ENCODE measurements at regions not wholly inside any gene's neighbourhood (a gene's known extent, or its start where the extent isn't known, plus 50 kb on each side); places are given as distances from the start of the nearest gene placed in this dataset.

- Histone ChIP-seq H3K36me3 (ENCODE audit: control insufficient read depth, insufficient read depth, low read length) (no peaks in the 10 kb centered on the region), H3K4me3 (ENCODE audit: low read depth, low read length) (no peak overlapping the region), H3K9ac (ENCODE audit: low read depth, low read length) (no peak overlapping the region), H3K9me3 (ENCODE audit: control insufficient read depth, insufficient read depth, low read length) (no peaks in the 10 kb centered on the region), H3K27me3 (ENCODE audit: control insufficient read depth, insufficient read depth, low read length) (no peaks in the 10 kb centered on the region), H3K4me1 (ENCODE audit: control insufficient read depth, insufficient read depth, low read length) (no peaks in the 10 kb centered on the region)
These were observed 598.6 kb downstream of the SLC4A3 start for GRCh38 chr2:220226076-220226475.

- Histone ChIP-seq H3K4me1 (ENCODE audit: control insufficient read depth, insufficient read depth, low read length) (no peaks in the 10 kb centered on the region), H3K4me3 (ENCODE audit: low read depth, low read length) (no peak overlapping the region), H3K9me3 (ENCODE audit: control insufficient read depth, insufficient read depth, low read length) (no peaks in the 10 kb centered on the region), H3K27me3 (ENCODE audit: control insufficient read depth, insufficient read depth, low read length) (no peaks in the 10 kb centered on the region), H3K9ac (ENCODE audit: low read depth, low read length) (no peak overlapping the region), H3K36me3 (ENCODE audit: control insufficient read depth, insufficient read depth, low read length) (no peaks in the 10 kb centered on the region)
These were observed 599.1 kb downstream of the SLC4A3 start for GRCh38 chr2:220226546-220226945.

- H3K27me3 ChIP-seq (ENCODE audit: control insufficient read depth, insufficient read depth, low read length) = no peaks in the 10 kb centered on the region
- no peaks in the 10 kb centered on the region for H3K4me1 ChIP-seq (ENCODE audit: control insufficient read depth, insufficient read depth, low read length)
- H3K9me3 ChIP-seq (ENCODE audit: control insufficient read depth, insufficient read depth, low read length) = no peaks in the 10 kb centered on the region
- no peak overlapping the region for H3K4me3 ChIP-seq (ENCODE audit: low read depth, low read length)
- H3K9ac ChIP-seq (ENCODE audit: low read depth, low read length) = no peak overlapping the region
- no peaks in the 10 kb centered on the region for H3K36me3 ChIP-seq (ENCODE audit: control insufficient read depth, insufficient read depth, low read length)
These were observed 600.0 kb downstream of the SLC4A3 start for GRCh38 chr2:220227266-220227920.

GRCh38 chr2:220228310-220229006, 601.0 kb downstream of the SLC4A3 start:
- no peaks in the 10 kb centered on the region for H3K9me3 ChIP-seq (ENCODE audit: control insufficient read depth, insufficient read depth, low read length)
- H3K4me1 ChIP-seq (ENCODE audit: control insufficient read depth, insufficient read depth, low read length) = no peaks in the 10 kb centered on the region
- H3K36me3 ChIP-seq (ENCODE audit: control insufficient read depth, insufficient read depth, low read length) = no peaks in the 10 kb centered on the region
- no peak overlapping the region for H3K9ac ChIP-seq (ENCODE audit: low read depth, low read length)
- H3K27me3 ChIP-seq (ENCODE audit: control insufficient read depth, insufficient read depth, low read length) = no peaks in the 10 kb centered on the region
- H3K4me3 ChIP-seq (ENCODE audit: low read depth, low read length) = no peak overlapping the region

GRCh38 chr2:220240641-220241040, 613.2 kb downstream of the SLC4A3 start:
- no peak overlapping the region for H3K4me3 ChIP-seq (ENCODE audit: low read depth, low read length)
- no peaks in the 10 kb centered on the region for H3K4me1 ChIP-seq (ENCODE audit: control insufficient read depth, insufficient read depth, low read length)
- H3K27me3 ChIP-seq (ENCODE audit: control insufficient read depth, insufficient read depth, low read length) = no peaks in the 10 kb centered on the region
- H3K36me3 ChIP-seq (ENCODE audit: control insufficient read depth, insufficient read depth, low read length) = no peaks in the 10 kb centered on the region
- H3K9ac ChIP-seq (ENCODE audit: low read depth, low read length) = no peak overlapping the region
- no peaks in the 10 kb centered on the region for H3K9me3 ChIP-seq (ENCODE audit: control insufficient read depth, insufficient read depth, low read length)

- Histone ChIP-seq H3K27me3 (ENCODE audit: control insufficient read depth, insufficient read depth, low read length) (no peaks in the 10 kb centered on the region), H3K4me3 (ENCODE audit: low read depth, low read length) (no peak overlapping the region), H3K9me3 (ENCODE audit: control insufficient read depth, insufficient read depth, low read length) (no peaks in the 10 kb centered on the region), H3K4me1 (ENCODE audit: control insufficient read depth, insufficient read depth, low read length) (no peaks in the 10 kb centered on the region), H3K9ac (ENCODE audit: low read depth, low read length) (no peak overlapping the region), H3K36me3 (ENCODE audit: control insufficient read depth, insufficient read depth, low read length) (no peaks in the 10 kb centered on the region)
These were observed 614.0 kb downstream of the SLC4A3 start for GRCh38 chr2:220241423-220241822.

GRCh38 chr2:220243571-220243970, 616.1 kb downstream of the SLC4A3 start:
- H3K36me3 ChIP-seq (ENCODE audit: control insufficient read depth, insufficient read depth, low read length) = no peaks in the 10 kb centered on the region
- H3K4me1 ChIP-seq (ENCODE audit: control insufficient read depth, insufficient read depth, low read length) = no peaks in the 10 kb centered on the region
- no peak overlapping the region for H3K4me3 ChIP-seq (ENCODE audit: low read depth, low read length)
- no peak overlapping the region for H3K9ac ChIP-seq (ENCODE audit: low read depth, low read length)
- no peaks in the 10 kb centered on the region for H3K27me3 ChIP-seq (ENCODE audit: control insufficient read depth, insufficient read depth, low read length)
- H3K9me3 ChIP-seq (ENCODE audit: control insufficient read depth, insufficient read depth, low read length) = no peaks in the 10 kb centered on the region

GRCh38 chr2:220246386-220246785, 619.0 kb downstream of the SLC4A3 start:
- no peaks in the 10 kb centered on the region for H3K4me1 ChIP-seq (ENCODE audit: control insufficient read depth, insufficient read depth, low read length)
- no peak overlapping the region for H3K9ac ChIP-seq (ENCODE audit: low read depth, low read length)
- no peaks in the 10 kb centered on the region for H3K9me3 ChIP-seq (ENCODE audit: control insufficient read depth, insufficient read depth, low read length)
- no peak overlapping the region for H3K4me3 ChIP-seq (ENCODE audit: low read depth, low read length)
- H3K36me3 ChIP-seq (ENCODE audit: control insufficient read depth, insufficient read depth, low read length) = no peaks in the 10 kb centered on the region
- no peaks in the 10 kb centered on the region for H3K27me3 ChIP-seq (ENCODE audit: control insufficient read depth, insufficient read depth, low read length)

- Histone ChIP-seq H3K36me3 (ENCODE audit: control insufficient read depth, insufficient read depth, low read length) (no peaks in the 10 kb centered on the region), H3K9me3 (ENCODE audit: control insufficient read depth, insufficient read depth, low read length) (no peaks in the 10 kb centered on the region), H3K4me3 (ENCODE audit: low read depth, low read length) (no peak overlapping the region), H3K9ac (ENCODE audit: low read depth, low read length) (no peak overlapping the region), H3K27me3 (ENCODE audit: control insufficient read depth, insufficient read depth, low read length) (no peaks in the 10 kb centered on the region), H3K4me1 (ENCODE audit: control insufficient read depth, insufficient read depth, low read length) (no peaks in the 10 kb centered on the region)
These were observed 620.3 kb downstream of the SLC4A3 start for GRCh38 chr2:220247588-220248350.

GRCh38 chr2:220259662-220260061, 632.2 kb downstream of the SLC4A3 start:
- Histone ChIP-seq H3K27me3 (ENCODE audit: control insufficient read depth, insufficient read depth, low read length) (no peaks in the 10 kb centered on the region), H3K36me3 (ENCODE audit: control insufficient read depth, insufficient read depth, low read length) (no peaks in the 10 kb centered on the region), H3K9me3 (ENCODE audit: control insufficient read depth, insufficient read depth, low read length) (no peaks in the 10 kb centered on the region), H3K4me3 (ENCODE audit: low read depth, low read length) (no peak overlapping the region), H3K9ac (ENCODE audit: low read depth, low read length) (no peak overlapping the region), H3K4me1 (ENCODE audit: control insufficient read depth, insufficient read depth, low read length) (no peaks in the 10 kb centered on the region)

GRCh38 chr2:220263300-220263699, 635.9 kb downstream of the SLC4A3 start:
- Histone ChIP-seq H3K36me3 (ENCODE audit: control insufficient read depth, insufficient read depth, low read length) (no peaks in the 10 kb centered on the region), H3K9ac (ENCODE audit: low read depth, low read length) (no peak overlapping the region), H3K27me3 (ENCODE audit: control insufficient read depth, insufficient read depth, low read length) (no peaks in the 10 kb centered on the region)

GRCh38 chr2:220269367-220269766, 641.9 kb downstream of the SLC4A3 start:
- Histone ChIP-seq H3K4me1 (ENCODE audit: control insufficient read depth, insufficient read depth, low read length) (no peaks in the 10 kb centered on the region), H3K9me3 (ENCODE audit: control insufficient read depth, insufficient read depth, low read length) (no peaks in the 10 kb centered on the region), H3K9ac (ENCODE audit: low read depth, low read length) (no peak overlapping the region), H3K4me3 (ENCODE audit: low read depth, low read length) (no peak overlapping the region), H3K27me3 (ENCODE audit: control insufficient read depth, insufficient read depth, low read length) (no peaks in the 10 kb centered on the region), H3K36me3 (ENCODE audit: control insufficient read depth, insufficient read depth, low read length) (no peaks in the 10 kb centered on the region)

More at GRCh38 chr2:220263300-220263699, 635.9 kb downstream of the SLC4A3 start:
- Histone ChIP-seq H3K9me3 (ENCODE audit: control insufficient read depth, insufficient read depth, low read length) (no peaks in the 10 kb centered on the region), H3K4me3 (ENCODE audit: low read depth, low read length) (no peak overlapping the region), H3K4me1 (ENCODE audit: control insufficient read depth, insufficient read depth, low read length) (no peaks in the 10 kb centered on the region)
